Esophagus muscularis mucosa (tissue), 4 donors: ENCODE measurements at regions not wholly inside any gene's neighbourhood (a gene's known extent, or its start where the extent isn't known, plus 50 kb on each side); places are given as distances from the start of the nearest gene placed in this dataset.

Source experiments
- CTCF ChIP-seq, 3 experiments: fragments of 200-600 bp in 2 of 3; fragments of 450-650 bp in 1 of 3; sonication (generic) in 2 of 3; IDR thresholded peaks; one replicate each; pipeline ENCODE4 v1.5.1; 2017 to 2019; ENCODE audit warnings: antibody characterized with exemption in 3 of 3, mild to moderate bottlenecking in 2 of 3, moderate library complexity in 1 of 3
- EP300 ChIP-seq: sonication (generic); formaldehyde crosslinking; IDR thresholded peaks from one replicate; pipeline ENCODE4 v1.6.1; 2017; ENCODE audit warnings: antibody characterized with exemption
- POLR2A ChIP-seq: fragments of 450-650 bp; IDR thresholded peaks from one replicate; pipeline ENCODE4 v1.6.1; 2017; ENCODE audit warnings: antibody characterized with exemption, moderate library complexity, mild to moderate bottlenecking, low read depth
- POLR2AphosphoS5 ChIP-seq, 2 donors: sonication (generic); formaldehyde crosslinking; IDR thresholded peaks; one replicate each; pipeline ENCODE4 v1.6.1; 2017; ENCODE audit warnings: antibody characterized with exemption in 2 of 2

GRCh38 chr10:44822349-44822748 is 88.8 kb upstream of the TMEM72 start:
- no peak for TF ChIP-seq POLR2A
- TF ChIP-seq CTCF (IDR thresholded peaks at IDR 0.05): no peak
- TF ChIP-seq POLR2AphosphoS5 (IDR thresholded peaks at IDR 0.05): no peak
- no peak for TF ChIP-seq EP300
